ENCODE measurements at regions not wholly inside any gene's neighbourhood (a gene's known extent, or its start where the extent isn't known, plus 50 kb on each side); places are given as distances from the start of the nearest gene placed in this dataset.

DNA sequence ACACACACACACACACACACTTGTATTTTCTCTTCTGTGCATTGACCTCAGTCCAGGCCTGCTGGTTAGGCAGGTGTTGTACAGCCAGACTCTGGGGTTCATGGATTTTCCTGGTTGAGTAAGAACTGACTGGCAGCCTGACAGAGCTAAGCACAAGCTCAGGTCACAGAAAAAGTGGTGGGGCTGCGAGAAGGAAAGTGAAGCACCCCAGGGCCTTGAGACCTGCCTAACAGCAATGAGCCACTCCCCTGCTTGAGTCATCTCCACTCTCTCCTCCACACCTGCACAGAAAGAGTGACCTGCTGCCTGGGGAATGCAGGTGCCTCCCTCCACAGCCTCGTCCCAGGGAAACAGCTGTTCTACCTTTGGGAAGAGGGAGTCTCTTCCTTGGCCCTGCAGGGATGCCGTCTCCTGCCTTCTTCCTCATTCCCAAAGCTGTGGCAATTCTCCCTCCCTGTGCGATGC is 91.4 kb upstream of the LGALSL start:
- Histone ChIP-seq H3K27me3 (no peaks in the 10 kb centered on the region), H3K9me3 (no peaks in the 10 kb centered on the region), H3K4me3 (no peak overlapping the region), H3K27ac (peak overlapping the region in 1 of 4 donors; percentile 19), H3K36me3 (no peaks in the 10 kb centered on the region), H3K4me1 (peaks cover 6 to 12% (median 11%) of the 10 kb centered on the region in 4 donors)
- intact Hi-C loops (cut with DNase I; ENCODE audit: low total_unique reads) = no loop called here
- TF ChIP-seq EP300 (IDR thresholded peaks at IDR 0.05; ENCODE audit: low read depth) (no peak), POLR2AphosphoS5 (IDR thresholded peaks at IDR 0.05) (no peak), POLR2A (IDR thresholded peaks at IDR 0.05) (peak; percentile 14)
- TF ChIP-seq, protein P1, sequence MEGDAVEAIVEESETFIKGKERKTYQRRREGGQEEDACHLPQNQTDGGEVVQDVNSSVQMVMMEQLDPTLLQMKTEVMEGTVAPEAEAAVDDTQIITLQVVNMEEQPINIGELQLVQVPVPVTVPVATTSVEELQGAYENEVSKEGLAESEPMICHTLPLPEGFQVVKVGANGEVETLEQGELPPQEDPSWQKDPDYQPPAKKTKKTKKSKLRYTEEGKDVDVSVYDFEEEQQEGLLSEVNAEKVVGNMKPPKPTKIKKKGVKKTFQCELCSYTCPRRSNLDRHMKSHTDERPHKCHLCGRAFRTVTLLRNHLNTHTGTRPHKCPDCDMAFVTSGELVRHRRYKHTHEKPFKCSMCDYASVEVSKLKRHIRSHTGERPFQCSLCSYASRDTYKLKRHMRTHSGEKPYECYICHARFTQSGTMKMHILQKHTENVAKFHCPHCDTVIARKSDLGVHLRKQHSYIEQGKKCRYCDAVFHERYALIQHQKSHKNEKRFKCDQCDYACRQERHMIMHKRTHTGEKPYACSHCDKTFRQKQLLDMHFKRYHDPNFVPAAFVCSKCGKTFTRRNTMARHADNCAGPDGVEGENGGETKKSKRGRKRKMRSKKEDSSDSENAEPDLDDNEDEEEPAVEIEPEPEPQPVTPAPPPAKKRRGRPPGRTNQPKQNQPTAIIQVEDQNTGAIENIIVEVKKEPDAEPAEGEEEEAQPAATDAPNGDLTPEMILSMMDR (IDR thresholded peaks at IDR 0.05) = no peak
- peak; percentile 56 for DNase-seq
- 75% methylated on average over 4 of the region's 4 CpGs; no CpG with 5 or more reads in 1 of the 2 donors for WGBS, 2 donors (ENCODE audit: low coverage in 1 of 2)
- in situ Hi-C loops (cut with MboI; ENCODE audit: low pct_ligation_motif_present in 1 of 4, low pct_unique_long_range_greater_than_20kb in 1 of 4, low sequenced_read_pairs in 3 of 4) = no loop called here

DNA sequence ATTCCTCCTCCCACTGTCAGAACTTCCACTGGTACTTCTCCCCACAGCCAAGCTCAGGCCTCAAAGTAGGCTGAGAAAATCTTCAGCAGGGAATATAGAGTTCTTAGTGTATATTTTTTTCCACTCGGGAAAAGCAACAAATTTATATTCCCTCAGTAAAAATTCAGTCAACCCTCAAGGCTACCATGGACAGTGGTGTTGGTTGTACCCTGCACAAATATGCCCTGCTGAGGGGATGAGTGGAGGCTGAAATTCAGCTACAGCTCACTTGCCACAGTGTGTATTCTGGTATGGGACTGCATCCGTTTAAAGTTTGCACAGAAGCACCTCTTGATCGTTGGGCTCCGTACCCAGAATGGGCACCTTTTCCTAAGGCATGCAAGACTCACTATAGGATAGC is 90.8 kb upstream of the LGALSL start:
- DNase-seq = no peak
- in situ Hi-C loops (cut with MboI; ENCODE audit: low pct_ligation_motif_present in 1 of 4, low pct_unique_long_range_greater_than_20kb in 1 of 4, low sequenced_read_pairs in 3 of 4) = no loop called here
- no peaks in the 10 kb centered on the region for H3K36me3 ChIP-seq
- TF ChIP-seq POLR2AphosphoS5 (IDR thresholded peaks at IDR 0.05) = no peak
- no peak for TF ChIP-seq POLR2A (IDR thresholded peaks at IDR 0.05)
- TF ChIP-seq, protein P1 (IDR thresholded peaks at IDR 0.05) = no peak
- no peak for TF ChIP-seq EP300 (IDR thresholded peaks at IDR 0.05; ENCODE audit: low read depth)
- H3K9me3 ChIP-seq = no peaks in the 10 kb centered on the region
- H3K4me3 ChIP-seq = no peak overlapping the region
- no peaks in the 10 kb centered on the region for H3K27me3 ChIP-seq
- 92 to 95% methylated on average over 4 of the region's 4 CpGs for WGBS, 2 donors (ENCODE audit: low coverage in 1 of 2)
- intact Hi-C loops (cut with DNase I; ENCODE audit: low total_unique reads) = no loop called here
- H3K27ac ChIP-seq = peak overlapping the region in 1 of 4 donors; percentile 19
- H3K4me1 ChIP-seq = peaks cover 6 to 12% (median 11%) of the 10 kb centered on the region in 4 donors

DNA sequence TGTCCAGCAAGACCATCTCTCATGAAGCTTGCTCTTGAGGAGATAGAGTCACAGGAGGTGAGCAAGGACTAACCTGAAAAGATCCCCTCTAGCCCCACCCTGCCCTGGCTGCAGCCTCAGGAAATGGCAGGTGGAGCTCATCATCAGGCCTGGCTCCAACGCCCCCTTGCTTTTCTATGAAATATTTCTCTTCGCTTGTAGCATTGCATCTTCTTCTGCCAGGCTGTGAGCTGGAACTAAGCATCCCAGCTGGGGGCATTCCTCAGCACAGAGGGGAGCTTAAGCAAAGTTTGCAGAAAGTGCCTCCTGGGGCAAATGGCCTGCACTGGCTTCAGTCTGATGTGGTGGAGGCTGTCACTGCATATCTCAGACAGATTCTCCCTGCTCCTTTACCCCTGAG is 90.1 kb upstream of the LGALSL start:
- intact Hi-C loops (cut with DNase I; ENCODE audit: low total_unique reads) (no loop called here), in situ Hi-C loops (cut with MboI; ENCODE audit: low pct_ligation_motif_present in 1 of 4, low pct_unique_long_range_greater_than_20kb in 1 of 4, low sequenced_read_pairs in 3 of 4) (no loop called here)
- H3K9me3 ChIP-seq = no peaks in the 10 kb centered on the region
- no peak overlapping the region for H3K4me3 ChIP-seq
- DNase-seq = no peak
- no peak overlapping the region for H3K27ac ChIP-seq
- H3K36me3 ChIP-seq = no peaks in the 10 kb centered on the region
- 55 to 67% methylated on average over 2 of the region's 2 CpGs for WGBS, 2 donors (ENCODE audit: low coverage in 1 of 2)
- H3K4me1 ChIP-seq = peaks cover 6 to 12% (median 11%) of the 10 kb centered on the region in 4 donors
- no peaks in the 10 kb centered on the region for H3K27me3 ChIP-seq
- TF ChIP-seq POLR2AphosphoS5 (IDR thresholded peaks at IDR 0.05) (no peak), POLR2A (IDR thresholded peaks at IDR 0.05) (no peak), EP300 (IDR thresholded peaks at IDR 0.05; ENCODE audit: low read depth) (no peak)
- TF ChIP-seq, protein P1 (IDR thresholded peaks at IDR 0.05) = no peak

DNA sequence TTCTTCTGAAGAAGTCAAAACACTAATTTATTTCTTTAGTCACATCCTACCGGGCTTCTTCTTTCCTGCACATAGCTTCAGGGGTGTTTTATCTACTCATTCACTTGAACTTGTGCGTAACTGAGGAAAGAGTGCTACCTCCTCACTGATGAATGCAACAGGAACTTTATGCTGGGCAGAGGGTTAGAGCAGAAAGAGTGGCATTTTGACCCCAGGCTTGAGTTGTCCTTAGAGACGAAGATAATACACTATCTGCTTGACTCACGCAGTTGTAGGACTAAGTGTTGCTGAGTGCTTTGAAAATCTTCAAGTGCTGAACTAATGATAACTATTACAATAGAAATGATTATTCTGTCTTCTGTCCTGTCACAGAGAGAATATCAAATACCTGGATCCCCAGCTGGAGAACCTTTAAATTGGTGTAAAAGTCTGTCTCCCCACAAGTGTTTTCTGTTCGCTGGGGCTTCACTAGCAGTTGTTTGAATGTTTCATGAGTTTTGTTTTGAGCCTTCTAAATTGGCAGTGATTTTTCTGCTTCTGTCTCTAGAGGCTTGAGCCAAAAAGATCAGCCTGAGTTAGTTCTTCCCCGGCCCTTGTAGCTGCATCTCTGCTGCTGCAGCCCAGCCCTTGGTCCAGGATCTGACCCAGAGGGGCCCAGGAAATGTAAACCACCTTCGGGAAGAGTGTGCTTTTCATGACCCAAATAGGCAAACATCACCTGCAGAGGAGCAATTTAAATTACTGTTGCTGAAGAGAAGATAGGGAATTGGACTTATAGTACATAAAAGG is 86.3 kb upstream of the LGALSL start:
- H3K27me3 ChIP-seq = no peaks in the 10 kb centered on the region
- intact Hi-C loops (cut with DNase I; ENCODE audit: low total_unique reads) = no loop called here
- in situ Hi-C loops (cut with MboI; ENCODE audit: low pct_ligation_motif_present in 1 of 4, low pct_unique_long_range_greater_than_20kb in 1 of 4, low sequenced_read_pairs in 3 of 4) = no loop called here
- no peaks in the 10 kb centered on the region for H3K36me3 ChIP-seq
- DNase-seq = no peak
- WGBS, 2 donors (ENCODE audit: low coverage in 1 of 2) = 60% methylated on average over 5 to 7 of the region's 7 CpGs
- H3K4me1 ChIP-seq = no peaks in the 10 kb centered on the region
- TF ChIP-seq, protein P1 (IDR thresholded peaks at IDR 0.05) = no peak
- TF ChIP-seq EP300 (IDR thresholded peaks at IDR 0.05; ENCODE audit: low read depth) (no peak), POLR2A (IDR thresholded peaks at IDR 0.05) (no peak), POLR2AphosphoS5 (IDR thresholded peaks at IDR 0.05) (no peak)
- H3K27ac ChIP-seq = no peak overlapping the region
- H3K4me3 ChIP-seq = no peak overlapping the region
- H3K9me3 ChIP-seq = no peaks in the 10 kb centered on the region
